GM13976 (cell line): ENCODE measurements at regions not wholly inside any gene's neighbourhood (a gene's known extent, or its start where the extent isn't known, plus 50 kb on each side); places are given as distances from the start of the nearest gene placed in this dataset.

ENCODE experiments used
- DNase-seq: peaks from one replicate; pipeline ENCODE4 v3.0.0; 2012; ENCODE audit warnings: low spot score
- CTCF ChIP-seq: IDR thresholded peaks from 2 replicates; pipeline ENCODE4 v1.5.1; 2012; ENCODE audit warnings: borderline replicate concordance, mild to moderate bottlenecking; ENCODE audit not compliant: insufficient read depth; ENCODE audit errors: extremely low read depth, missing control alignments, control extremely low read depth
- in situ Hi-C: fragments of 300-500 bp; cut with MboI; formaldehyde crosslinking; loops from one replicate; pipeline ENCODE4 v1.12.0; 2022; ENCODE audit warnings: low sequenced_read_pairs, mixed read lengths, inconsistent platforms; ENCODE audit not compliant: unreplicated experiment

DNA sequence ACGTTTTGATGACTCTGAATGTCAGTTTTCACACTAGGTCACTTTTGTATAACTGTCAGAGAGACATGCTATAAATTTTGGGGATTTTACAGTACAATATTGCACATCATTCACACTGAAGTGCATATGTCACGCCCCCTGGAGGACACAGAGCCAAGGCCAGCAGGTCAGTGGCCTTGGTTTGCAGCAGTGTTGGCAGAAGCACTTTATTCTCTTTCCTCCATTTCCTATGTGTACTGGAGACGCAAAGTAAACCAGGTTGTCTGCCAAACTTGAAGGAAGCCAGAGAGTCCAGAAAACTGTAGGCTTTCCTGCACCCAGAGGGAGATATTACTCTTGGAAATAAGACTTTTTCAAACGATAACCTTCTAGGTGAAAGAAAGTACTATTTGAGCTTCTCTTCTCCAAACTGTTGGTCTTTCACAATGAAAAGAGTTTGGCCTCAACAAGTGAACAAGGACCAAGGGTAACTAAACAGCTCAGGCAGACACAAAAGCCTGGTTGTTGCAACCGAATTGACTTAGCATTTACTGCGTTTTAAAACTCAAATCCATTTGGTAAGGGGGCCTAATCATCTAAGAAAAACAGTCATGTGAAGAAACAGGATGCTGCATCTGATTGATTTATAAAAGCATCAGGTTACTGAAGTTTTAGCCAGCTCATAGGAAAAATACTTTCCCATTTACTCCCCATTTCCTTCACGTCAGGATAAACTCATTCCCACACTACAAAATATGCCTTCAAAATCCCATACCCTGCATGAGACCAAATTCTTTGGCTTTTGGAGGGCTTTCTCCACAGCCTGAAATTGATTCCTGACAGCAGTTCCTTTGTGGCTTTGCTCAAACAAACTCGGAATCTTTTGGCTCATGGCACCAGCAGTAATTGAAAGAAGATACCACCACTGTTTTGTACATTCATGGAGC is 83.0 kb upstream of the SEC61G start:
- TF ChIP-seq CTCF = peak; percentile 46
- in situ Hi-C loops = no loop called here
- DNase-seq = no peak

DNA sequence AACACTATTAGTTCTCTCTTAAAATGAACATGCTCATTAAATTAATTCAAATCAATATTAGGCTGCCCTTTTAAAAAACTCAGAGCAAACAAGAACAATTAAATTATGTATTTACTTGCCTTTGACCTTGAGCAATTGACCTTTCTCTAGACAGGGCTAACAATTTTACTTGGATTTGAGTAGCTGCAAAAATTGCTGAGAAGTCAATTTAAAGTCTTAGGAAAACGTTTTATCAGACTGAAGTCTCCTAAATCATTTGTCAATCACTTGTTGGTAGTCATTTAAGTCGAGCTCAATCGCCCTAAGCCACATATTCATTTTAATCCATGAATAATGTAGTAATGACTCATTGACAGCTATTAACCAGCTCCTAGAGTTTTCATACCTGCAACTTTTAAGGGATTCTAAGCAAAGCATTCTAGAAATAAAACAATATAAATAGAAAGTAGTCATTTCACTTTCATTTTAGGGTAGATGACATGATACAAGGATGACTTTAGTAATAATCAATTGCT is 84.9 kb upstream of the SEC61G start:
- in situ Hi-C loops = no loop called here
- no peak for DNase-seq
- TF ChIP-seq CTCF = no peak

GRCh38 chr7:54846273-54846672 is 87.3 kb upstream of the SEC61G start:
- in situ Hi-C loops = no loop called here

DNA sequence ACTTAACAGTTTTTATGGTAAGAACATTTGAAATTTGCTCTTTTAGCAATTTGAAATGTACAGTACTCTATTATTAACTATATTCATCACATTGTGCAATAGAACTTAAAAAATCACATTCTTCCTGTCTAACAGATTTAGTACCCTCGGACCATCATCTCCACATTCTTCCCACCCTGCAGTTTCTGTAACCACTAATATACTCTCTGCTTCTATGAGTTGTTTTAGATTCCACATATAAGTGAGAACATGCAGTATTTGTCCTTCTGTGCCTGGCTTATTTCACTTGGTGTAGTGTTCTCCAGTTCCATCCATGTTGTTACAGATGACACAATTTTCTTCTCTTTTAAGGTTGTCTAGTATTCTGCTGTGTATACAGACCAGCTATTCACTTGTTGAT is 88.9 kb upstream of the SEC61G start:
- no peak for DNase-seq
- TF ChIP-seq CTCF = no peak
- in situ Hi-C loops = no loop called here

More at GRCh38 chr7:54846273-54846672, 87.3 kb upstream of the SEC61G start:
- TF ChIP-seq CTCF = no peak
- no peak for DNase-seq

- TF ChIP-seq CTCF = no peak
- in situ Hi-C loops = no loop called here
- DNase-seq = no peak
These were observed 97.8 kb upstream of the SEC61G start for GRCh38 chr7:54856856-54857255.

DNA sequence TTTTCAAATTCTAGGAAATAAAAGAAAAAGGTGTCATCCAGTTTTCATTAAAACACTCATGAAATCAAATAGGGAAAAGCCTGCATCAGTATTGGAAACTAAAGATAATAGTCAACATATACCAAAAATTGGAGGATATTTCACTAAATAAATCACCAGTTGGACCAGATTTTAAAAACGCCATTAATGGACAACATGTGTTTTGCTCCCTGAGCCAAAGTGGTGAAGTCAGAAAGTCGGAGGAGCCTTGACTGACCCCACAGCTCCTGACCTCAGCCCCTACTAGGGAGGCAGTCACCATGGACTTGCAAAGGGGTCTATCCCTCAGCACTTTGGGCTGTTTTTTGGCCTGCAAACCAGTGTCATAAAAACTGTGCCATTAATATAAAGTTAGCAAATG is 98.3 kb upstream of the SEC61G start:
- in situ Hi-C loops = no loop called here
- no peak for DNase-seq
- no peak for TF ChIP-seq CTCF
